Panc1 (cell line): ENCODE measurements at regions not wholly inside any gene's neighbourhood (a gene's known extent, or its start where the extent isn't known, plus 50 kb on each side); places are given as distances from the start of the nearest gene placed in this dataset.

Experiments
- CTCF ChIP-seq: fragments of 450-650 bp; IDR thresholded peaks from 2 replicates; pipeline ENCODE4 v1.5.1; 2017; ENCODE audit warnings: mild to moderate bottlenecking
- REST ChIP-seq, 2 experiments: IDR thresholded peaks; 2 replicates each; pipeline ENCODE4 v1.6.1; 2011 to 2012; ENCODE audit warnings: low read depth in 2 of 2, control low read depth in 1 of 2, low read length in 1 of 2, mild to moderate bottlenecking in 1 of 2, moderate library complexity in 1 of 2; ENCODE audit not compliant: insufficient read depth in 1 of 2
- TCF7L2 ChIP-seq: IDR thresholded peaks from 2 replicates; pipeline ENCODE4 v1.6.1; 2011; ENCODE audit warnings: mild to moderate bottlenecking, low read depth, low read length, inconsistent platforms

- TF ChIP-seq CTCF (no peak), TCF7L2 (no peak), REST (IDR thresholded peaks at IDR 0.05; ENCODE audit: insufficient read depth in 1 of 2, low read depth in 2 of 2, low read length in 1 of 2) (no peak)
These were observed 328.0 kb downstream of the MN1 start for GRCh38 chr22:27473533-27473932.
